Keratinocyte (primary cell): ENCODE measurements at regions not wholly inside any gene's neighbourhood (a gene's known extent, or its start where the extent isn't known, plus 50 kb on each side); places are given as distances from the start of the nearest gene placed in this dataset.

ENCODE experiments used
- DNase-seq: peaks from one replicate; pipeline ENCODE4 v3.0.0-alpha.2; 2011; ENCODE audit warnings: low read depth, missing footprints, low spot score
- FAIRE-seq: peaks from 2 replicates; lab custom pipeline; 2011; peaks lifted over from hg19 to GRCh38; lab: Jason Lieb, UNC
- H2AFZ ChIP-seq: 2 replicates; pipeline ENCODE4 v1.6.0; 2012; ENCODE audit warnings: low read length, control low read depth, inconsistent platforms; ENCODE audit not compliant: control insufficient read depth
- H3K27ac ChIP-seq: 2 replicates; pipeline ENCODE4 v1.5.1; 2011; ENCODE audit warnings: low read length; ENCODE audit not compliant: control insufficient read depth, insufficient read depth
- H3K27me3 ChIP-seq: 3 replicates; pipeline ENCODE4 v1.6.0; 2011; ENCODE audit warnings: low read length; ENCODE audit not compliant: control insufficient read depth, insufficient read depth; ENCODE audit errors: extremely low read depth
- H3K36me3 ChIP-seq, 2 experiments: 2 replicates in 1 of 2; 3 replicates in 1 of 2; pipeline ENCODE4 v1.5.1; 2011; ENCODE audit warnings: low read length in 2 of 2, mild to moderate bottlenecking in 1 of 2; ENCODE audit not compliant: control insufficient read depth in 2 of 2, insufficient read depth in 2 of 2; ENCODE audit errors: extremely low read depth in 1 of 2
- H3K4me1 ChIP-seq: 3 replicates; pipeline ENCODE4 v1.5.1; 2011; ENCODE audit warnings: low read length; ENCODE audit not compliant: control insufficient read depth, insufficient read depth; ENCODE audit errors: extremely low read depth
- H3K4me2 ChIP-seq: 3 replicates; pipeline ENCODE4 v1.6.0; 2011; ENCODE audit warnings: low read depth, low read length; ENCODE audit not compliant: control insufficient read depth, insufficient read depth; ENCODE audit errors: extremely low read depth
- H3K4me3 ChIP-seq, 3 experiments: fragments of 200-600 bp in 1 of 3; sonication (generic) in 1 of 3; 2 replicates in 2 of 3; 3 replicates in 1 of 3; pipeline ENCODE4 v1.5.1; 2011 to 2016; ENCODE audit warnings: low read length in 3 of 3, mild to moderate bottlenecking in 3 of 3, control low read depth in 2 of 3, inconsistent platforms in 1 of 3, low read depth in 1 of 3, mixed read lengths in 1 of 3, mixed run types in 1 of 3, moderate library complexity in 1 of 3; ENCODE audit not compliant: control insufficient read depth in 2 of 3, insufficient read depth in 2 of 3; ENCODE audit errors: extremely low read depth in 1 of 3
- H3K79me2 ChIP-seq: 2 replicates; pipeline ENCODE4 v1.6.0; 2012; ENCODE audit warnings: low read length; ENCODE audit not compliant: control insufficient read depth, insufficient read depth
- H3K9ac ChIP-seq: 3 replicates; pipeline ENCODE4 v1.6.0; 2011; ENCODE audit warnings: low read length; ENCODE audit not compliant: control insufficient read depth, insufficient read depth; ENCODE audit errors: extremely low read depth
- H3K9me1 ChIP-seq: 3 replicates; pipeline ENCODE4 v1.6.0; 2011; ENCODE audit warnings: low read length; ENCODE audit not compliant: control insufficient read depth, insufficient read depth; ENCODE audit errors: extremely low read depth
- H3K9me3 ChIP-seq: 2 replicates; pipeline ENCODE4 v1.5.1; 2012; ENCODE audit warnings: low read depth, low read length; ENCODE audit not compliant: control insufficient read depth
- H4K20me1 ChIP-seq: 3 replicates; pipeline ENCODE4 v1.6.0; 2011; ENCODE audit warnings: low read length; ENCODE audit not compliant: control insufficient read depth, insufficient read depth; ENCODE audit errors: extremely low read depth
- CTCF ChIP-seq, 3 experiments: IDR thresholded peaks in 1 of 3; conservative IDR thresholded peaks in 1 of 3; optimal IDR thresholded peaks in 1 of 3; 2 replicates in 2 of 3; 3 replicates in 1 of 3; pipeline versions ENCODE3 to v1.5.1; 2011; ENCODE audit warnings: low read length in 3 of 3, mild to moderate bottlenecking in 3 of 3, moderate library complexity in 2 of 3, control low read depth in 1 of 3, inconsistent platforms in 1 of 3; ENCODE audit not compliant: insufficient read depth in 2 of 3; ENCODE audit errors: extremely low read depth in 1 of 3
- EZH2 ChIP-seq: IDR thresholded peaks from one replicate; pipeline ENCODE4 v1.6.1; 2012; ENCODE audit warnings: inconsistent platforms, mild to moderate bottlenecking, low read length, moderate library complexity
- dilution Hi-C: fragments of 300-500 bp; cut with MboI; formaldehyde crosslinking; loops from one replicate; pipeline ENCODE4 v1.7.0; 2020; ENCODE audit warnings: low sequenced_read_pairs; ENCODE audit not compliant: extremely low pct_ligation_motif_present

GRCh38 chr5:88488130-88488529 is 219.5 kb upstream of the TMEM161B start:
- Histone ChIP-seq H3K4me1 (no peaks in the 10 kb centered on the region), H3K27ac (no peak overlapping the region), H3K9ac (no peak overlapping the region), H3K9me3 (no peaks in the 10 kb centered on the region), H3K27me3 (no peaks in the 10 kb centered on the region), H2AFZ (no peak overlapping the region), H3K36me3 (no peaks in the 10 kb centered on the region), H4K20me1 (no peaks in the 10 kb centered on the region), H3K9me1 (no peaks in the 10 kb centered on the region), H3K4me3 (no peak overlapping the region), H3K79me2 (no peaks in the 10 kb centered on the region), H3K4me2 (no peak overlapping the region)
- dilution Hi-C loops: no loop called here
- DNase-seq: no peak
- no peak for TF ChIP-seq CTCF (optimal IDR thresholded peaks at IDR 0.05 in 1 of 3, IDR thresholded peaks at IDR 0.05 in 1 of 3, conservative IDR thresholded peaks at IDR 0.05 in 1 of 3; ENCODE audit: extremely low read depth in 1 of 3, insufficient read depth in 2 of 3, low read length in 3 of 3)
- no peak for TF ChIP-seq EZH2
- FAIRE-seq: no peak

- H2AFZ ChIP-seq: no peak overlapping the region
- TF ChIP-seq CTCF (optimal IDR thresholded peaks at IDR 0.05 in 1 of 3, IDR thresholded peaks at IDR 0.05 in 1 of 3, conservative IDR thresholded peaks at IDR 0.05 in 1 of 3; ENCODE audit: extremely low read depth in 1 of 3, insufficient read depth in 2 of 3, low read length in 3 of 3) (no peak), EZH2 (no peak)
- H3K9ac ChIP-seq: no peak overlapping the region
- H3K36me3 ChIP-seq: no peaks in the 10 kb centered on the region
- no peaks in the 10 kb centered on the region for H3K79me2 ChIP-seq
- no peaks in the 10 kb centered on the region for H3K27me3 ChIP-seq
- H3K9me1 ChIP-seq: no peaks in the 10 kb centered on the region
- H4K20me1 ChIP-seq: no peaks in the 10 kb centered on the region
- FAIRE-seq (no peak), DNase-seq (no peak)
- dilution Hi-C loops: no loop called here
- no peak overlapping the region for H3K27ac ChIP-seq
- H3K4me1 ChIP-seq: no peaks in the 10 kb centered on the region
- no peaks in the 10 kb centered on the region for H3K9me3 ChIP-seq
- H3K4me3 ChIP-seq: no peak overlapping the region
- no peak overlapping the region for H3K4me2 ChIP-seq
Observed at GRCh38 chr5:88487066-88487465, 218.4 kb upstream of the TMEM161B start.
